ENCODE measurements at regions not wholly inside any gene's neighbourhood (a gene's known extent, or its start where the extent isn't known, plus 50 kb on each side); places are given as distances from the start of the nearest gene placed in this dataset.

- TF ChIP-seq CTCF (conservative IDR thresholded peaks at IDR 0.05) (no peak), ZFX (IDR thresholded peaks at IDR 0.05) (no peak)
Observed at GRCh38 chr14:48725051-48725734, 861.0 kb downstream of the RPS29 start.

Measured in C4-2B (cell line).